Stimulated activated CD4-positive, alpha-beta T cell treated with anti-CD3 and anti-CD28 coated beads, Interleukin-1b, Interleukin-23, amount 100 ng/mL, for 1 hour (primary cell): ENCODE measurements at regions not wholly inside any gene's neighbourhood (a gene's known extent, or its start where the extent isn't known, plus 50 kb on each side); places are given as distances from the start of the nearest gene placed in this dataset.
"Not testable (repeated sequence)": the region's sequence is repeated elsewhere in the genome, so short reads cannot be mapped to it uniquely, and the experiment has no call there.

Experiments used
- DNase-seq, 2 donors: peaks; one replicate each; pipeline ENCODE4 v3.0.0-alpha.2; 2020; ENCODE audit warnings: low read depth in 2 of 2

DNA sequence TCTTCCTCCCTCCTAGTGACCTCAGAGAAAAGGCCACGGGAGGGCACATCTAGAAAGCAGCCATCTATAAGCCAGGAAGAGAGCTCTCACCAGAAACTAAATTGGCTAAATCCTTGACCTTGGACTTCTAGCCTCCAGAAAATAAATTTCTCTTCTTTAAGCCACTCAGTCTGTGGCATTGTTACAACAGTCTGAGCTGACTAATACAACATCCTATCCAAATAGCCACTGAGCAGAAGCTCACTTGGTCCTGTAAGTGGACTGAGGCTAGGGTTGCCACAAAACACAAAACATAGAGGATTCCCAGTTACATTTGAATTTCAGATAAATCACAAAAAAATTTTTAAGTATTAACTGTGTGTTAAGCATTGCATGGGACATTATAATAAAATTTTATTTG lies 383.4 kb downstream of the MLLT3 start:
- no peak for DNase-seq

DNA sequence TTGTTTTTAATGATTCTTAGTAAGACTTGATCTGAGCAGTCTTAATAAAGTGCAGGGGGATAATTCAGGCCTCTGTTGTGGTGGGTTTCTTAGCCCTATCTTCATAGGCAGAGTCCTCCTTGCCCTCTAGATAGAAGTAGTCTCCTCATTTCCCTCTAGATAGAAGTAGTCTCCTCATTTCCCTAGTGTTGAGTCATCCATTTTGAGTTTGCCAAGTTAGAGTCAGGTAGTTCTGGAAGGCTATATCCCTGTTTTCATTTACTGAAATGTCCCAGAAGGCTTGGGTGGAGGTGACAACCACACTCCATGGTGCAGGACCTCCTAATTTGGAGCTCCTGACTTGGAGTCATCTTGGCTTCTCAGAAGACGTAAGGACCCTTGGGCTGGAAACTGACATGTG lies 384.6 kb downstream of the MLLT3 start:
- no peak for DNase-seq

DNA sequence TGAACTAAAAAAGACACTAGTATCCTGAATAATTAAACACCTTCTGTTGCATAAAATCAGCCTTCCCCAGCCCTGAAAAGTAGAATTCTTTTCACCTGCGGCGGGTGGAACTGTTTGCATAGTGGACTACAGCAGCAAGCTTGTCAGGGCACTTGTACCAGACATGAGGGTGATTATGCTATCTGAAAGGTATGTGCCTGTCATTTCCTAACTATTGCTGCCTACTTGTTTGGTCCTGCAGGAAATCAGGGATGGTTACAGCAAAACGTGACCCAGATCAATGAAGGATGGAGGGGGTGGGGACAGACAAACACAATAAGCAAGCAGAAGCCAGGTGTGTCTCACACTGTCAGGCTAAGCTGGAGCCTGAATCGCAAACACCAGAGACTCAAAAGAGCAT lies 385.6 kb downstream of the MLLT3 start:
- no peak for DNase-seq

DNA sequence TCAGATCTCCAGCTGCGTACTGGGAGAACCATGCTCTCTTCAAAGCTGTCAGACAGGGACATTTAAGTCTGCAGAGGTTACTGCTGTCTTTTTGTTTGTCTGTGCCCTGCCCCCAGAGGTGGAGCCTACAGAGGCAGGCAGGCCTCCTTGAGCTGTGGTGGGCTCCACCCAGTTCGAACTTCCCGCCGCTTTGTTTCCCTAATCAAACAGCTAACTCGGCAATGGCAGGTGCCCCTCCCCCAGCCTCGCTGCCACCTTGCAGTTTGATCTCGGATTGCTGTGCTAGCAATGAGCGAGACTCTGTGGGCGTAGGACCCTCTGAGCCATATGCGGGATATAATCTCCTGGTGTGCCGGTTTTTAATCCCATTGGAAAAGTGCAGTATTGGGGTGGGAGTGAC lies 387.1 kb downstream of the MLLT3 start:
- not testable (repeated sequence) for DNase-seq

DNA sequence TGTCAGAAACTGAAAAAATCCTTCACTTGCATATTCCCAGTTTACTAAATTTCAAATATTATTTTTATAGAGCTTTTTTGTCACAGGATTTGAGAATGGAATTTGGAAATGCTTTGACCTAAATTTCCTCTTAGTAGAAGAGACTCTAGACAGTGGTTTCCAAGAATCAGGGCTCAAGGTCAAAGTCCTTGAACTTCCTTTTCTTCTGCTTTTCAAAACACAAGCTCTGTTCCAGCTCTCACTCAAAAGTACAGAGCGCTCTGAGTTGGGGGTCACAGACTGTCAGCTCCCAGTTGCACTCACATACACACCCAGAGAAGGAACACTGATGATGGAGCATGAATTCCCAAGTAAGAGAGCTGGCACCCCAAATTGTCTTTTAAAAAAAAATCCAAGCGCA lies 394.2 kb downstream of the MLLT3 start:
- no peak for DNase-seq

DNA sequence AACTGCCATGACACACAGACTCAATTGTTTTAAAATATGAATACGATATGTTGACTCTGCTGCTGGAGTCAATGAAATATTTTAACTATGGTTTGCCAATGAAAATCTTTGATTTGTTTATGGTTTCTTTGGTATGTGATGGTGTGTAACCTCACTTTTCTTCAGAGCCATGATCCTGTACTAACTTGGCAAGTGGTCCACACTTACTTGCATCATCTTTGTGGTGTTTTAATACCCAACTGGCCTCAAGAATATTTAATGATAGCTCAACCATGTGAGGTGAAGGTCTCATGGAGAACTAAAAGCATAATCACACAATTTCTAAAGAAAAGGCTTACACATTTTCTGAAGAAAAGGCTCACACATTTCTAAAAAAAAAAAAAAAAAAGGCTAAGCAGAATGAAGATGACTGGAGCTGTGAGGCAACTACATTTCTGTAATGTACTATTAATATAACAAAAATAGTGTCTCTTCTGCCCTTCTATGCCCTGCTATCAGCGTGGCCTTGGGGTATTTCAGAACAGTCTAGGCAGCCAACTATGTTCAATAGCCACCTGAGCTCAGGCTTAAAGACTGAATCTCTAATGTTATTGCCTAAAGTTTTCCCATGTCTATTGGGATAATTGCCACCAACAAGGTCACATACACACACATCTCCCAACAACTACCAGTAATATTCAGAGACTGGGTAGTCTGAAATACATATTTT lies 395.0 kb downstream of the MLLT3 start:
- DNase-seq = no peak

DNA sequence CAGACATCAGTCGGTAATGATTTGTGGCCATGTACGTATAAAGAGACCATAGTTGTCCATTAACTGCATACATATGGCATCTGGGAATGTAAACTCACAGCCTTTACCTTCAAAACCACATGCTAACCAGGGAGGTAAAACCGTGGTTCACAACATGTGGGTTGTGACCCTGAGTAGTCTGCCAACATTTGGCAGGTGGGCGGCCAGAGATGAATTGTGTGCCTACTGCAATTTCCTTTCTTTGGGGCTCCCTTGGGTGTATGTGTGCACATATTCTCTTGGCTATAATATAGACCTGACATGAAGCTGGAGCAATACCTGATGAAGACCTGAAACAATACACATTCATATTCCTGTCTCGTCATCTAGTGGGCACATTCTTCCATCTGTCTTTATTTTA lies 396.0 kb downstream of the MLLT3 start:
- DNase-seq = no peak

DNA sequence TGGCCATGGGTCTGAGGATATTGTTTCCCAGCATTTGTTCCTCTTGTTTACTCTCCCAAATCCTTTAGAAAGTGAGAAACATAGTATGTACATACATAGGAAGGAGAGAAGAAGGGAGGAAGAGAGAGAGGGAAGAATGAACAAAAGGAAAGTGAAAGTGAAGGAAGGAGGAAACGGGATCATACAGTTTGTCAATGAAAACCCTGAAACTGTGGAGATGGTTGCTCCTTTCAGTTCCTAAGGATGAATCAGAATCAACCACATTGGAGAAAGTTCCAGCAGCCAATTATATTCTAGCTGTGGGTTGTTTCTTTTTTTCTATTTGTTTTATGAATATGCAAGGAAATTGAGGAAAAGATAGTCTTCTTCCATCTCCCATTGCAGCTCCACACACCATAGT lies 396.5 kb downstream of the MLLT3 start:
- no peak for DNase-seq

DNA sequence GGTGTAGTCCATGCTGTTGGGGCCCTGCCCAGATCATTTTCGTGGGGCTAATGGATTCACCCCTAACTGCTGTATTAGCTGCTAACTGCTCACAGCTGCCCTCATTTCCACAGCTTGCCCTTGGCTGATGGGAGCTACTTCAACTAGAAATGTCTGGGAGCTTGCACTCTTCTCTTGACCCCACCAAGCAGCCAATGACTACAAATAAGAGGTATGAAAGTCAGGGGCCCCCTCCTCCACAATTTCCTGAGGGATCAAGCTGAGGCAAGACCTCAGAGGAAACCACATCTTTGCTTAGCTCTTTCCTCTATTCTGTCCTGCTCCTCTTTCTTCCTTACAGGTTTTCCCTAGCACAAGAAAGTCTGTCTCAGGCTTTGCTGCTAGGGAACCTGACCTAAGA lies 397.5 kb downstream of the MLLT3 start:
- DNase-seq = no peak

DNA sequence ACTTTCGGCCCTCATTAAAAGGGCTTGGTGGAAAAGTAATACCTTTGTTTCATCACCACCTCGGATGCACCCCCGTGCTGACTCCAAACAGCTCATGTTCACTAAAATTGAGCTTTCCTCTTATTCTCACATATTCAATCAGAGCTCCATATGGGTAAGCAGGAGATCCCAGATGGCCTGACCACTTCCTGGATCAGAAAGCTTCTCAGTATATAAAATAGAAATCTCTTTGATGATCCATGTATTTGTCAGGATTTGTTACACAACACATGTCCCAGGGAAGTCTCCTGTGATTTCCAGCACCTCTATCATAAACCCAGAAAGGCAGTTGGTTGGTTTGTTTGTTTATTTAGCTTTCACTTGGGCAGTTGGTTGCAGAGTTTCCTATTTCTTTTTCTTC lies 402.0 kb downstream of the MLLT3 start:
- no peak for DNase-seq

DNA sequence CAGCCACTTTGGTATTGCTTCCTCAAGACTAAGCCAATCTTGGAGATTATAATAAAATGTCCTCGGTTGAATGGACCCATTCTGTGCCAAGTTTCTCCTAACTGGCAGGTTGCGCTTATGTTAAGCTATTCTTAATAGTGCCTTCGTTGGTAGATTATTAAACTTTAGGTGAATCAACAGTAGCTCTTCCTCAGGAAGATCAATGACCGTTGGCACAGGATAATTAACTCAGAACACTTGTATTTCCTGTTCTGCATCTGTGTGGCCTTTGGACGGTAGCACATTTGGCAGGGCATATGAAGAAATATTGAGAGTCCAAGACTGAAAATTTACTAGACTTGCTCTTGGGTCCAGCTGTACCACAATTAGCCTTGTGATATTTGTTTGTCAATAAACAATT lies 402.9 kb downstream of the MLLT3 start:
- DNase-seq = no peak

DNA sequence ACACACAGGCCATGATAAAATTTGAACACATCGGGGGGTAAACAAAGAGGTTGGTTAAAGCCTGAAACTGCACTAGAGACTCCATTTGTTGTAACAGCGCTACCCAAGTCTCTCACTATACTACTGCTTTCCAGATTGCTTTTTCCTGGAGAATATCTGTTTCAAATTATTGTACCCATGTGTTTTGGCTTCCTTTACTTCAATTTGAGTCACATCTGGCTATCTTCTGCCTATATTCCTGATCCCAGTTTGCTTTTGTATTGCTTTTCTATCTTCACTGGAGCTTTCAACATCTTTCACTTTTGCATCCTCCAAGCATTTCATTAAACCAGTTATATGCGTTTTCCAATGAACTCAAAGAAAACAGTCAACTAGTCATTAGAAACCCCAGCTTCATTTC lies 404.7 kb downstream of the MLLT3 start:
- no peak for DNase-seq

DNA sequence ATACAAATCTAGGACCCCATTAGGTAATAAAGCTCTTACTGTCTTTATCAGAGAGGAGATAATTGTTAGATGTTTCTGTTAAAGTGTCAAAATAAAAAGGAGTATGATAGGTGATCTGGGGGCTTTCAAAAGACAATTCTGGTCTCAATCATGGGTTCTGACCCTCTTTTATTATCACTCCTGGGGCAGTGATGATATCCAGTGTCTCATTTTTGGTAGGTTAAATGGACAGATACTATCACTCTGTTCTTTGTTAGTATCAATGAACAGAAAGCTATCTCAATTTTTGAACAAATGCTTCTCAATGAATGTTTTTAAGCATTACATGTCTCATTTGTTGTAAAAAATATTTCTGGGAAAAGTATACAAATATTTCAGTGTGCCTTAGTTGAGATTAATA lies 405.9 kb downstream of the MLLT3 start:
- DNase-seq = no peak

DNA sequence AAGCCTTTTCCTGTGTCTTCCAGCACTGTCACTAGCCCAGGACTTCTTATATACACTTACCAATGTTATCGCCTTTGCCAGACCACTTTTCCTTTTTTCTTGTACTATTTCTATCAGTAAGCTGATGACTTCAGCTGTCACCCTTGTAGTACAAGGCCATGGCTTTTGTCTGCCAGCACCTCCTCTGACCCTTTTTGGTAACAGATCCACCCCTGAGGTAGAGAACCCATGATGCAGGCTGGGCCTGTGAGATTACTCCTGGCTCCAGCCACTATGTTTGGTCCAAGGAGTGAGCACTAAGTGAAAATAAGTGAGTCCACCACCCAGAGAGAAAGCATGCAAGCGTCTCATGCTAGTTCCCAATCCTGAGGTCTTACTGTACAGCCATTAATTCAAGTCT lies 406.7 kb downstream of the MLLT3 start:
- no peak for DNase-seq

DNA sequence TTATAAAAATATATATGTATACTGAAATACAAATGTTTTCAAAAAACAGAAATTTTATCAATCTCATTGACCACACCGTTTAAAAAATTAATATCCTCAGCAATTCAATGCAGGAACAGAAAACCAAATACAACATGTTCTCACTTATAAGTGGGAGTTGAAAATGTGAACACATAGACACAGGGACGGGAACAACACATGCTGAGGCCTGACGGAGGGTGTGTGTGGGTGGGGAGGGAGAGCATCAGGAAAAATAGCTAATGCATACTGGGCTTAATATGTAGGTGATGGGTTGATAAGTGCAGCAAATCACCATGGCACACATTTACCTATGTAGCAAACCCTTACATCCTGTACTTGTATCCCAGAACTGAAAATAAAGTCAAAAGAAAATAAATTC lies 409.5 kb downstream of the MLLT3 start:
- DNase-seq = no peak

DNA sequence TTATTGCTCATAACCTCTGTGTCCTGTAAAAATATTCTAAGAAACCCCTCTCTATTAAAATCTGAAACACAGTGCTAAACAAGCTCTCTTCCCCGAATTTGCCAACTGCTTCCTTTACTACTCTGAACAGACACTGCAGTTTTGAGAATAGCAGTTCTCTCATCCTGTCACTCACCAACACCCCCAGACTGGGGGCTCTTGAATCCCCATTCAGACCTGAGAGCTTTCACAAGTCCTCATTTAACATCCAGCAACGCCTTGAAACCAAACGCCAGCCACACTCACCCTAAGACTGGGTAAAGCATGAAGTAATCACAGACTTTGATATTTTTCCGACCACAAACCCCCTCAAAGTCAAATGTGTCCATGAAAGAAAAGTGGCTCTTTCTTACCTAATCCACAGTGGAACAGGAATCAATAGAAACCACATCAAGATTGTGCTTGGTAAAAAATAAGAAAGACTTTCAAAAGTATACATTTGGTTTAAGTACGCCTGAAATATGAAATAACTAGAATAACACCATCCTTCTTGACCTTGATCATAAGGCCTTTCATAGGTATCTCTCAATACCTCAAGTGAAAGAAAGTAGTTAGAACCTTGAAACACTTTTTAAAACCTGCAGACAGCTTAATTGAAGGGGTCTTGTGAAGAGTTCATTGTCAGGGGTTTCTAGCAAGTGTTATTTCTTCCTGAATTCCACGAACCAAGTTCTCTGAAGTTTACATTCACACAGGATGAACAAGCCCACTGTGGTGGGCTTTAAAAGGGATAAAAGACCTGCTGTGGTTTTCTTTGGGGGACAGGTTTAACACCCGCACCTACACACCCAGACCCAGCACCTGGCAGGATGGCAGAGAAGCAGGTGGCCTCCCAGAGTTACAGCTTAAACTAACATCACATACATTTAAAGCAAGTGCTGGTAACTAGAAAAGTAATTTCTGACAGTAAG lies 412.6 kb downstream of the MLLT3 start:
- DNase-seq = no peak

DNA sequence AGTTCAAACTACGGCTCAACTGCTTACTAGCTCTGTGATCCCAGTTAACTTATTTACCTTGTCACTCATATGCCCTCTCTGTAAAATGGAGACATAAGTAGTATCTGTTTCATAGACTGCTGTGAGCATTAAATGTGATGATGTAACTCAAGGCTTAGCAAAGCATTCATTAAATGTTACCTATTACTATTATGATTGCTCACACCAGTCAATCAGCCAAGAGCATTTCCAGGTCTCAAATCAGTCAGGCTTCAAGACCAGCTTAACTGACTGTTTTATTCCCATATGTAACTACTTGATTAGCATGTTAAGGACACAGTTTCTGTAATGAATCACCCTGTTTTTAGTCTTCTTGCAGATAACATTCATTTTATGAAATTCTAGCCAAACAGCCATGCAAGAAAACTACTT lies 413.3 kb downstream of the MLLT3 start:
- DNase-seq = no peak

DNA sequence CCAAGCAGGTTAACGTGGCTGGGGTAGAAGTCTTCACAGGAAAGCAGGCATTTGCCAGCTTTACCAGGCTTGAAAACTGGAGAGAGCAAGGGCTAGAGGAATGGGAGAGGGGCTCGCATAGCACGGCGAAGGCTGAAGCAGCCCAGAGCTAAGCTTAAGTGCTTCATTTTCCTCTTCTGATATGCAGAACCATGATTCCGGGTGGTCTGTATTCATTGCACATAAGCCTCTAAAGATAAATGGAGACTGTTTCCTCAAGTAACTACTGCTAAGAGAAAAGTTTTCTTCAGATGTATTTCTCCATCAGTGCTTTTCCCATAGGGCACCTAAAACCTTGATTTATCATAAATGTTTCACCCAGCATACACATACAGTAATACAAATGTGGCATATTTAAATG lies 414.1 kb downstream of the MLLT3 start:
- DNase-seq = no peak

DNA sequence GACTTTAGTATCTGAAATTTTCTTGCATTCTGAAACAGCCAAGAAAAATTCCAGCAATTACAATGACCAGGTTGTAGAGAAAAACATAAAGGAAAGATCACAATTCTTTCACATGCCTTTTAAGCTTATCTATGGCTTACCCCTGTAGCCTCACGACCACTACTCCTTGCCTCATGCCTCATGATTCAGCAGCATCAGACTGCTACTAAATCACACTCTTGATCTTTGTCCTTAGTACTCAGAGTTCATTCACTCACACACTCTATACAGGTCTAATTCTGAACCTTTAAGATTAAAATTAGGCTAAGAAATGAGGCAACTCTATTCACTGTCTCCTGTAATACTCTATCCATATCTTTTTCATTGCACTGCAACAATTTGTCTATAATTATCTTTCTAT lies 415.1 kb downstream of the MLLT3 start:
- DNase-seq = no peak

DNA sequence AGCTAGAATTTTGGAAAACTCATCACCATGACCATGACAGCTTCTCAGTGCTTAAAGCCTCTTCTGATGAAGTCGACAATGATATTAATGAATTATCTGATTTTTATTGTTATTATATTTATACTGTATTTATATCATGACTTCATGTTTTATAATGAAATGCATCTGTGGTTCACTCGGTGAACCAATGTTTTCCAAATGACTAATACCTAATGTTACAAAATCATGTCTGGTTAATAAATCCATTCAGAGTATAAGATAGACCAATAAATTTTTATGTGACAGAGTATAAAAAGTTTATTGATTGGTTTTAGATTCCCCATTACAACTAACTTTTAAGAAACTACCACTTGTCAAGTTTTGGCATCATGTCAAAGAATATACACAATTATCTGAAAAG lies 416.5 kb downstream of the MLLT3 start:
- DNase-seq = no peak

DNA sequence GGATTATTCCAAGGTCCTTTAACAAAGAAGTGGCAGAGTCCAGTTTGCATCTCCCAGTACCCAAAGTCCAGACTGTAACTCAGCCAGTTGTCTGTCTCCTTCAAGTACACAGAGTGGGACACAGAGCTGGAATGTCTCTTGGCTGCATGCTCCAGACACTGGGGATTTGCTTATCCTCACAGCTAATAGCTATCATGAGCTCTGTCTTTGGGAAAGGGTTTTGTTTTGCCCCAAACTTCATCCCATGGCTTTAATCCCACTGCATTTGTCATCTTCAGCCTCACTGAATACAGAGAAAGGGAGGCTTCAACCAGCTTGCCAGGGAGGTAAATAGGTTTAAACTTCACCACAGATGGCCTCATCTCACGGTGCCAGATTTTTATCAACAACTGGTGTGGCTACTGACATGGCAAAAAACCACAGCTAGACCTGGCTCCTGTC lies 412.2 kb upstream of the SLC24A2 start:
- DNase-seq = no peak

DNA sequence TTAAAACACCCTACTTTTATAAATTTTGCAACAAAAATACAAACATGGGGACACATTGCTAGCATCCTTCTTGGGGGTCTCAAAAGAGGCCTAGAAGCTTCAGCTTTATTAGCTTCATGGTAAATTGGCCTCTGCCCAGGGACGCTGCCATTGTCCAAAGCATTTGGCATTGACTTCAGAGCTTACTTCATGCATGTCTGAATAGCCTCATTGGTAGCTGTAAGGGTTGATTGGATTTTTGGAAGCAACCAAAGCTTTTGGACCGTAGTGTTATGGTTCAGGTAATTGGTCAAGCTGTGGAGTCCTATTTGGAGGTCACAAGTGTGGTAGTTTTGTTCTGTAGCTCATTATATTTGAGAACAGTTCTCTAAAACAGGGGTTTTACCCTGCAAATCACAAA lies 411.7 kb upstream of the SLC24A2 start:
- DNase-seq = no peak

DNA sequence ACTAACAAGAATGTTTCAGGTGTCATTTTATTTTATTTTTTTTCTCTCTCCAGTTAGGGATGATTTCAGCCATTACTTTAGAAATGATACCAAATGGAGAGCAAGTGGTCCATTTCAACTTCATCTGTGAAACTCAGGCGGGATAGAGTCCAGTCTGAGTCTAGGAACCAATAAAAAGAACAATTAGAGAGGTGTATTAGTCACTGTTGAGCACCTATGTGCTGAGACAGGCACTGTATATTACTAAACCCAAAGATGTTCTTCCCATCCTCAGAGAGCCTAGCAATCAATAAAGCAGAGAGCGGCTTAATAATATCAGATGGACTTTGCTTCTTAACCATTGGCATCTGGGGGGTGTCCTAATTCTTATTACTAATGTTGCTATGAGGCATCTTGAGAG lies 410.3 kb upstream of the SLC24A2 start:
- DNase-seq = no peak
